ENCODE measurements at regions not wholly inside any gene's neighbourhood (a gene's known extent, or its start where the extent isn't known, plus 50 kb on each side); places are given as distances from the start of the nearest gene placed in this dataset.

DNA sequence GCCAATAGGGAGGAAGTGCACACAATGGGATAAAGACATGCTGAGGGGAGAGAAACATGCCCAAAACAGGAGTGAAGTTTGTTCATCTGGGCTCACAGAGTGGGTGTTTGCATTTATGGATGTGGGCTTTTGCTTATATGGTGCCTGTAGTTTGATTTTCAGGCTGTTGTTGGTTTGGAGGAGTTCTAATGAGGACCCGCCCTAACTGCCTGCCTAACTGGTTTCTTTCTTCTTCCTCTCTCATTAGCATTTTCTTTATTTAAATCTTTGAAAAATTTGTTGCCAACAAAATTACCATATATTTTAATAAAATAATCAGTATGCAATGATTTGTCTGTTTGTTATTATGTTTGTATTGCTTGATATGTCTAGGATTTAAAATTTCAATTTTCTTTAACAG lies 1965.8 kb downstream of the C4orf33 start:
- no peaks in the 10 kb centered on the region for H3K27me3 ChIP-seq
- H3K9me3 ChIP-seq, result no peaks in the 10 kb centered on the region
- ATAC-seq, result no peak
- no peaks in the 10 kb centered on the region for H3K36me3 ChIP-seq
- H3K4me3 ChIP-seq, result no peak overlapping the region
- no peak overlapping the region for H3K27ac ChIP-seq
- DNase-seq, result no peak
- TF ChIP-seq, protein P1, sequence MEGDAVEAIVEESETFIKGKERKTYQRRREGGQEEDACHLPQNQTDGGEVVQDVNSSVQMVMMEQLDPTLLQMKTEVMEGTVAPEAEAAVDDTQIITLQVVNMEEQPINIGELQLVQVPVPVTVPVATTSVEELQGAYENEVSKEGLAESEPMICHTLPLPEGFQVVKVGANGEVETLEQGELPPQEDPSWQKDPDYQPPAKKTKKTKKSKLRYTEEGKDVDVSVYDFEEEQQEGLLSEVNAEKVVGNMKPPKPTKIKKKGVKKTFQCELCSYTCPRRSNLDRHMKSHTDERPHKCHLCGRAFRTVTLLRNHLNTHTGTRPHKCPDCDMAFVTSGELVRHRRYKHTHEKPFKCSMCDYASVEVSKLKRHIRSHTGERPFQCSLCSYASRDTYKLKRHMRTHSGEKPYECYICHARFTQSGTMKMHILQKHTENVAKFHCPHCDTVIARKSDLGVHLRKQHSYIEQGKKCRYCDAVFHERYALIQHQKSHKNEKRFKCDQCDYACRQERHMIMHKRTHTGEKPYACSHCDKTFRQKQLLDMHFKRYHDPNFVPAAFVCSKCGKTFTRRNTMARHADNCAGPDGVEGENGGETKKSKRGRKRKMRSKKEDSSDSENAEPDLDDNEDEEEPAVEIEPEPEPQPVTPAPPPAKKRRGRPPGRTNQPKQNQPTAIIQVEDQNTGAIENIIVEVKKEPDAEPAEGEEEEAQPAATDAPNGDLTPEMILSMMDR (IDR thresholded peaks at IDR 0.05), result no peak
- TF ChIP-seq POLR2A (IDR thresholded peaks at IDR 0.05), result no peak
- intact Hi-C loops (cut with DNase I), result no loop called here
- H3K4me1 ChIP-seq, result no peaks in the 10 kb centered on the region
- WGBS (ENCODE audit: insufficient coverage, low coverage, low lambda C conversion rate, missing lambda C conversion rate), result 45% methylated on average over 1 of the region's 1 CpG

DNA sequence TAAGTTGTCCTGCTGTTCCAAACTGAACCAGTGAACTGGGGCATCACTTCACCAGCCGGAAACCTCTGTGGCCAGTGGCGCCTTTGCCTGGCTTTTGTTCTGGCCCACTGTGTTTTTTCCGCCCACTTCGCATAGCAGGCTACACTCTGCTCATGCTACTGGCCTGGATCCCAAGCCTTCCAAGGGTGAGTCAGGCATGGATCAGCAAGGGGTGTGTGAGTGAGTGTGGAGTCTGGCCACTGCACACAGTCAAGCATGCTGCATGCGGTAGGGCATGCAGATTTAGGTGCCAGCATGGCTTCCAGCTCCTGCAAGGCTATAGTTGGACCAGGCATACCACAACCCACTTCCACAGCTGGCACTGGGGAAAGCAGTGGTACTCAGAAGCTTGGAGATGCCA lies 1967.9 kb downstream of the C4orf33 start:
- H3K27me3 ChIP-seq, result no peaks in the 10 kb centered on the region
- no peaks in the 10 kb centered on the region for H3K9me3 ChIP-seq
- no peaks in the 10 kb centered on the region for H3K36me3 ChIP-seq
- 79% methylated on average over 3 of the region's 5 CpGs for WGBS (ENCODE audit: insufficient coverage, low coverage, low lambda C conversion rate, missing lambda C conversion rate)
- DNase-seq (no peak), ATAC-seq (no peak)
- H3K27ac ChIP-seq, result no peak overlapping the region
- TF ChIP-seq, protein P1 (IDR thresholded peaks at IDR 0.05), result no peak
- no peak for TF ChIP-seq POLR2A (IDR thresholded peaks at IDR 0.05)
- no peaks in the 10 kb centered on the region for H3K4me1 ChIP-seq
- no peak overlapping the region for H3K4me3 ChIP-seq
- intact Hi-C loops (cut with DNase I), result no loop called here

DNA sequence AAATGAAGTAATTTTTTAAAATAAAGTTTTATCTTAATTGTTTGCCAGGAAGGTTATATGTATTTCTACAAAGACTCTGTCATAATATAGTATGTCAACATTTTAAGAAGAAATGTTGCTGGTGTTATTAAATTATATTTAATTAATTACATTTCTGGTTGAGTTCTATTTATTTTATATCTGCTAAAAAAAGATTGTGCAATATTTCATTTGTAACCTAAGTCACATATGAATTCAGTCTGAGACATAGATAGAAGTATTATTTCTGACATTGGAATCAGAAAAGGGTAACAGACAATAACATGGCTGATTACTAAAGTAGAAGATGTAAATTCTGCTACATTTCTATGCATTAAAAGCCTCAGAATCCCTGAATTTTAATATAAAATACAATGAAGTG lies 1985.1 kb downstream of the C4orf33 start:
- H3K27ac ChIP-seq, result no peak overlapping the region
- H3K27me3 ChIP-seq, result no peaks in the 10 kb centered on the region
- DNase-seq (no peak), ATAC-seq (no peak)
- H3K4me1 ChIP-seq, result peaks cover 0 to 7% (median 0%) of the 10 kb centered on the region in 4 donors
- intact Hi-C loops (cut with DNase I), result no loop called here
- H3K36me3 ChIP-seq, result no peaks in the 10 kb centered on the region
- H3K4me3 ChIP-seq, result no peak overlapping the region
- no peaks in the 10 kb centered on the region for H3K9me3 ChIP-seq
- TF ChIP-seq, protein P1 (IDR thresholded peaks at IDR 0.05), result no peak

DNA sequence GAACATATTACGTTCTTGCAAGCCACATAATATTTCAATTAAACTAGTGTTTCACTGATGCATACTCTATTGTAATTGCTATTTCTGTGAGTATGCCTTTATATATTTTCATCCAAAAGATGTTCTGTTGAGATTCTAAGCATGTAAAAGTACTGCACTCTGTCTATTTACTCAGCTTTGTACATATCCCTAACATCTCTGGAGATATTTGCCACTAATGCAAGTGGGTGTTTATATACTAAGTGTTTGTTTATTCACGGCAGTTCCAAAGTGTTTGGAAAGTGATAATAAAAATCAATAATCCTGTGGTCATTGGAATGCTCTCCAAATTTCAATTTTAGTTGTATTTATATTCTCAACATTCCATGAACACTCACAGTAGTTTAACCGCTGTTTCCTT lies 1989.0 kb downstream of the C4orf33 start:
- H3K36me3 ChIP-seq, result no peaks in the 10 kb centered on the region
- no peaks in the 10 kb centered on the region for H3K9me3 ChIP-seq
- no peak overlapping the region for H3K27ac ChIP-seq
- H3K4me3 ChIP-seq, result no peak overlapping the region
- TF ChIP-seq POLR2A (IDR thresholded peaks at IDR 0.05), result no peak
- TF ChIP-seq, protein P1 (IDR thresholded peaks at IDR 0.05), result no peak
- H3K4me1 ChIP-seq, result peaks cover 0 to 7% (median 0%) of the 10 kb centered on the region in 4 donors
- intact Hi-C loops (cut with DNase I), result no loop called here
- peak in 2 of 4 donors; percentile 37 to 66 for ATAC-seq
- WGBS (ENCODE audit: insufficient coverage, low coverage, low lambda C conversion rate, missing lambda C conversion rate), result 36% methylated on average over 3 of the region's 3 CpGs
- H3K27me3 ChIP-seq, result no peaks in the 10 kb centered on the region
- DNase-seq, result no peak

DNA sequence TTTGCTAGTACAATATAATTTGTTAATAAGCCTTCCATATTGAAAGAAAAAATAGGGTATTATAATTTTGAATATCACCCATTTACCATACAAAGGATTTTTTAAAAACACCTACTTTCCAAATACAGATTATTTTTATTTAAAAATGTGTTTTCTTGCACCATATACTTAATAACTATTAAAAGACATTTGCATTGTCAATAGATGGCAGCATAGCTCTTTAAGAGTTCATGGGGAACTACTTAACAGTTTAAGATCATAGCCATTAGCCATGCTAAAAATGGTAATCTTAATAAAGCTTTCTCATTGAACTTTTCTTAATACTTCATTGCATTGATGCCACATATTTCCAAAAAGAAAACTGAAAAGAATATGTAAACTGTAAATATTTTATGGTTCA lies 1995.9 kb downstream of the C4orf33 start:
- H3K4me3 ChIP-seq, result no peak overlapping the region
- ATAC-seq (peak in 1 of 4 donors; percentile 42), DNase-seq (no peak)
- H3K36me3 ChIP-seq, result no peaks in the 10 kb centered on the region
- no peaks in the 10 kb centered on the region for H3K9me3 ChIP-seq
- no peaks in the 10 kb centered on the region for H3K27me3 ChIP-seq
- H3K27ac ChIP-seq, result no peak overlapping the region
- no peaks in the 10 kb centered on the region for H3K4me1 ChIP-seq
- TF ChIP-seq, protein P1 (IDR thresholded peaks at IDR 0.05), result peak in 3 of 4 donors; percentile 22 to 32 (median 30)
- no peak for TF ChIP-seq POLR2A (IDR thresholded peaks at IDR 0.05)
- intact Hi-C loops (cut with DNase I), result no loop called here

All from right lobe of liver (tissue), 6 donors.